Right lung (tissue), 2 donors: ENCODE measurements at regions not wholly inside any gene's neighbourhood (a gene's known extent, or its start where the extent isn't known, plus 50 kb on each side); places are given as distances from the start of the nearest gene placed in this dataset.
"Not testable (repeated sequence)": the region's sequence is repeated elsewhere in the genome, so short reads cannot be mapped to it uniquely, and the experiment has no call there.

ENCODE experiments used
- DNase-seq, 2 donors: peaks; one replicate each; pipeline ENCODE4 v3.0.0-alpha.2; 2013

DNA sequence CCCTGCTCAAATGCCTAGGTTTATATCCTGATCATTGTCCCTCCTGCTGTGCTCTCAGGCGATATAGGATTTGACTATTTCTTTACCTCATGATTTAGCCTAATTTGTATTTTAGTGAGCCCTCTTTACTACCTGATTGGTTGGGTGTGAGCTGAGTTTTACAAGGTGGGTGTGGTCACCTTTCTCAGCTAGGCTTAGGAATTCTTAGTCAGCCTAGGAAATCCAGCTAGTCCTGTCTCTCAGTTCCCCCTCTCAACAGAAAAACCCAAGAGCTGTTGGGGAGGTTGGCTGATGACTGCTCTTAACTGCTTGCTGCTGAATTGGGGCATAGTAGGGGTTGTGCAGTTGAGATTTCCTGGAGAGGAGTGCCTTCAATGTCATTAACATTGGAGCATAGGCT lies 100.5 kb upstream of the AADAT start:
- no peak for DNase-seq

- no peak for DNase-seq
Observed at GRCh38 chr4:170170861-170171260, 81.1 kb upstream of the AADAT start.

- DNase-seq, result no peak
Observed at GRCh38 chr4:170169699-170170098, 79.9 kb upstream of the AADAT start.

DNA sequence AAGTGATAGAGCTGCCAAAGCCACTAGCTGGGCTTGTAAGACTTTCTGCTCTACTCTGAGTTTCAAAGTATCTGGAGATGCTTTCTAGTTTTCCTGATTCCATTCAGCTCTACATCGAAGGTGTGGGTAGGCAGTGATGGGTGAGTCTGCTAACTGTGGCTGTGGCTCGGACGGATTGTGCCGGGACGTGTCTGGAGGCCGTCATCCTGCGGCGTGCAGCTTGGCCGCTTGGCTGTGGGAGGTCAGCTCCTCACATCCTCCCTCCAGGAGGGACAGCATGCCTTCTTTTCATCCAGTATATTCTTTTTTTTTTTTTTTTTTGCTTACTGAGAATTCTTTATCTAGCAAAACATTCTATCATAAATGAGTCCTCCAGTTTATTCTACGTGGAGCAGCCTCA lies 77.9 kb upstream of the AADAT start:
- no peak for DNase-seq

- not testable (repeated sequence) for DNase-seq
Observed at GRCh38 chr4:170166193-170166592, 76.4 kb upstream of the AADAT start.

GRCh38 chr4:170162416-170162815 lies 72.7 kb upstream of the AADAT start:
- DNase-seq, result no peak

- DNase-seq, result no peak
Observed at GRCh38 chr4:170157670-170158069, 67.9 kb upstream of the AADAT start.

DNA sequence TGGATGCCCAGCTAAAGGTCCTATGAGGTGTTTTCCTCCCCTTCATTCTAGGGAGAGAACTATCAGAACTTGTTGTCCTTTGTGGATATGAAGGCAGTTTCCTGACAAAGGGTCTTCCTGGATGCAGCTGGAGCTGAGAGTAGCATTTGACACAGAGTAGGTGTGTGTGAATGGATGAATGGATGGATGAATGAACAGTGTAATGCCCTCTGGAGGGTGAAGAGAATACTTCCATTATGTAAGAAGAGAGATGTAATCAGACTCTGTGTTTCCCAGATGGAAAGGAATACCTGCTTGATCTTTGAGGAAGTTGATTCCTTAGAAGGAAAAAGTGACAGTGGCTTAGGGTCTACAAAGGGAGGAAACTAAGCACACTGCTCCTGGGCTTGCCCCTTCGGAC lies 55.4 kb upstream of the AADAT start:
- DNase-seq, result no peak

- DNase-seq, result no peak
Observed at GRCh38 chr4:170139764-170140163, 50.0 kb upstream of the AADAT start.
